ENCODE measurements at regions not wholly inside any gene's neighbourhood (a gene's known extent, or its start where the extent isn't known, plus 50 kb on each side); places are given as distances from the start of the nearest gene placed in this dataset.

DNA sequence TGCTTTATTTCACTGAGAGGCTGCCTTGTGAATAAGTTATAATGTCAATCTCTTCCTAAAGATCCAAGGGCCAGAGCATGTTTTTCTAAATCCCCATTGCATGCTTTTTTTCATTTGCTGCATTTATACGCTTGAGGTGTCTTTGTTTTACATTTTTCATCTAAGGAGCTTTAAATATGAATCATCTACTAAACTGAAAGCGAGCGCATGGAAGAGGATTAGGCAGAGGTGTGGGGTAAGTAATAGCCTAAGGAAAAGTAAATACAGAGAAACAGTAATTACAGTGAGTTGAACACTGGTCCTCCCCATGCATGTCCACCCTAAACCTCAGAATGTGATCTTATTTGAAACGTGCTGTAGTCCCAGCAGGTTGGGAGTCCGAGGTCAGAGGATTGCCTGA lies 76.4 kb upstream of the METAP2 start:
- no peak overlapping the region for H3K4me3 ChIP-seq
- TF ChIP-seq, protein P1, sequence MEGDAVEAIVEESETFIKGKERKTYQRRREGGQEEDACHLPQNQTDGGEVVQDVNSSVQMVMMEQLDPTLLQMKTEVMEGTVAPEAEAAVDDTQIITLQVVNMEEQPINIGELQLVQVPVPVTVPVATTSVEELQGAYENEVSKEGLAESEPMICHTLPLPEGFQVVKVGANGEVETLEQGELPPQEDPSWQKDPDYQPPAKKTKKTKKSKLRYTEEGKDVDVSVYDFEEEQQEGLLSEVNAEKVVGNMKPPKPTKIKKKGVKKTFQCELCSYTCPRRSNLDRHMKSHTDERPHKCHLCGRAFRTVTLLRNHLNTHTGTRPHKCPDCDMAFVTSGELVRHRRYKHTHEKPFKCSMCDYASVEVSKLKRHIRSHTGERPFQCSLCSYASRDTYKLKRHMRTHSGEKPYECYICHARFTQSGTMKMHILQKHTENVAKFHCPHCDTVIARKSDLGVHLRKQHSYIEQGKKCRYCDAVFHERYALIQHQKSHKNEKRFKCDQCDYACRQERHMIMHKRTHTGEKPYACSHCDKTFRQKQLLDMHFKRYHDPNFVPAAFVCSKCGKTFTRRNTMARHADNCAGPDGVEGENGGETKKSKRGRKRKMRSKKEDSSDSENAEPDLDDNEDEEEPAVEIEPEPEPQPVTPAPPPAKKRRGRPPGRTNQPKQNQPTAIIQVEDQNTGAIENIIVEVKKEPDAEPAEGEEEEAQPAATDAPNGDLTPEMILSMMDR (IDR thresholded peaks at IDR 0.05): no peak
- no peak overlapping the region for H3K27ac ChIP-seq
- no peaks in the 10 kb centered on the region for H3K27me3 ChIP-seq
- DNase-seq (ENCODE audit: low spot score in 2 of 2): no peak
- intact Hi-C loops (cut with DNase I): no loop called here
- H3K4me1 ChIP-seq: peaks cover 0 to 2% of the 10 kb centered on the region in 2 donors
- H3K36me3 ChIP-seq: no peaks in the 10 kb centered on the region
- H3K9me3 ChIP-seq: no peaks in the 10 kb centered on the region

DNA sequence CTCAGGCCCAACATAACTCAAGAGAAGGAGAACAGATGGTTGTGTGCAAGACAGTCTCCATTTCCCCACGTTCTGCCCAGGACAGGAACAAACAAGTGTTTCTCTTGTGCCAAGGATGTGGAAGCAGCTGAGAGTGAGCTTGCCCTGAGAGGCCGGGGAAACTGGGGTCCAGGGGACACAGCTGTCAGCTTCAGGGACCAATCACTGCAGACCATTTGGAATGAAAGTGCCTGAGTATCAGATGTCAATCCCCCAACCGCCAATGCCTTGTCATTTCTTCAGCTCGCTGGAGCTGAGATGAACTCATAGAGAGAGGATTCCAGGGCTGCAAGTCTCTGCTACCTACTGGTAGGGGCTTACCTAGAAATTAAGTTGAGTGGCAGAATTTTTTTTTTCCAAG lies 71.9 kb upstream of the METAP2 start:
- TF ChIP-seq, protein P1 (IDR thresholded peaks at IDR 0.05): no peak
- Histone ChIP-seq H3K4me3 (no peak overlapping the region), H3K4me1 (no peaks in the 10 kb centered on the region), H3K36me3 (no peaks in the 10 kb centered on the region), H3K9me3 (no peaks in the 10 kb centered on the region), H3K27me3 (no peaks in the 10 kb centered on the region), H3K27ac (no peak overlapping the region)
- DNase-seq (ENCODE audit: low spot score in 2 of 2): no peak
- intact Hi-C loops (cut with DNase I): no loop called here

DNA sequence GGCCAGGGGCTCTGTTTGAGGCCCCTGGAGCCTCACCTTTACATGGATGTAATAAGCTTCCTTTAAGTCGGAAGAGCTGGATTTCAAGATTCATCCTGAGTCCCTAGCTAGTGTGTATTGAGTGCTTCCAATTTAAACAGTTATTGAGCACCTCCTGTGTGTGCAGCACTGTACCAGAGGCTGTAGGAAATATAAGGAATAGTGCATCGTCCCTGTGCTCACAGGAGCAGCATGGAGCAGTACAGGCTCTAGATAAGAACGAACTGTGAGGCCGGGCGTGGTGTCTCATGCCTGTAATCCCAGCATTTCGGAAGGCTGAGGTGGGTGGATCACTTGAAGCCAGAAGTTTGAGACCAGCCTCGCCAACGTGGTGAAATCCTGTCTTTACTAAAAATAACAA lies 65.8 kb upstream of the METAP2 start:
- Histone ChIP-seq H3K4me3 (no peak overlapping the region), H3K36me3 (no peaks in the 10 kb centered on the region), H3K27me3 (no peaks in the 10 kb centered on the region), H3K4me1 (peaks cover 0 to 3% of the 10 kb centered on the region in 2 donors), H3K27ac (no peak overlapping the region), H3K9me3 (no peaks in the 10 kb centered on the region)
- TF ChIP-seq, protein P1 (IDR thresholded peaks at IDR 0.05): no peak
- no peak for DNase-seq (ENCODE audit: low spot score in 2 of 2)
- intact Hi-C loops (cut with DNase I): no loop called here

DNA sequence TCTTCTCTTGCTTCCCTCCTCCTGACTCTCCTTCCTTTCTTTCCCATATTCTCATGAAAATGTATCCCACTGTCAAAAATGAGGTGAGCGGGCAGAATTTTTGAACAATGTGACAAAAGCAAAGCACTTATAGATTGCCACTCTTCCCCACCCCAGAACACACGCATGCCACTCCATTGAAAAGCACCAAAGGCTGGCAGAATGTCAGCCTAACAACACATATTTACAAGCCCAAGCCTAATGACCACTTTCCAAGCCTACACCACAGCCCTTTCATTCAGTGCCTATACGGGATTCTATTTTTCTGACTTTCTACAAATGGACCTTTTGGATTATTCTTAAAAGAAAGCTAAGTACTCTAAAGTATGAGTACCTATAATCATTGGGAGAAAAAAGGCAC lies 62.9 kb upstream of the METAP2 start:
- TF ChIP-seq, protein P1 (IDR thresholded peaks at IDR 0.05): no peak
- no peaks in the 10 kb centered on the region for H3K36me3 ChIP-seq
- intact Hi-C loops (cut with DNase I): no loop called here
- H3K27ac ChIP-seq: peak overlapping the region in 1 of 2 donors; percentile 1
- H3K4me1 ChIP-seq: peaks cover 0 to 3% of the 10 kb centered on the region in 2 donors
- no peak for DNase-seq (ENCODE audit: low spot score in 2 of 2)
- H3K4me3 ChIP-seq: no peak overlapping the region
- no peaks in the 10 kb centered on the region for H3K9me3 ChIP-seq
- H3K27me3 ChIP-seq: no peaks in the 10 kb centered on the region

DNA sequence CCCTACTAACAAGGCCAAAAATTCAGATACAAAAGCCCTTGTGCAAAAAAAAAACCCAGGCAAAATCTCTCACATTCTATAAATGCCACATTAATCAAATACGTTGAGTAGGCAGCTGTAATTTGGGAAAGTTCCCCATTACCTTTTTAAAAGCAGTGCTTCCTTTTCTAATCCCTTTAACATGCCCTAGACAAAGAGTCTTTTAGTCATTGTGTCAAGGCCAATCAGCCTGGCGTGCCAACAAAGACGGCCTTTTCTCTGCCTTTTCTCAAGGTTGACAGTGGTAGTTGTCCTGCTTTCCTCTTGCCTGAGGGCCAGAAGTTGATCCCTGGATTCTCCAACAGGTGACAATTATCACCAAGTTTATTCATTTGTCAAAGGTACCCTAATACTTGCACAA lies 62.5 kb upstream of the METAP2 start:
- Histone ChIP-seq H3K27me3 (no peaks in the 10 kb centered on the region), H3K4me1 (peaks cover 0 to 5% of the 10 kb centered on the region in 2 donors)

More for the DNA sequence above, 62.5 kb upstream of the METAP2 start:
- Histone ChIP-seq H3K4me3 (no peak overlapping the region), H3K36me3 (no peaks in the 10 kb centered on the region), H3K27ac (peak overlapping the region in 1 of 2 donors; percentile 1), H3K9me3 (no peaks in the 10 kb centered on the region)
- intact Hi-C loops (cut with DNase I): no loop called here
- TF ChIP-seq, protein P1 (IDR thresholded peaks at IDR 0.05): no peak
- DNase-seq (ENCODE audit: low spot score in 2 of 2): no peak

Measured in ascending aorta (tissue), 2 donors.